Large intestine (tissue), 3 donors: ENCODE measurements at regions not wholly inside any gene's neighbourhood (a gene's known extent, or its start where the extent isn't known, plus 50 kb on each side); places are given as distances from the start of the nearest gene placed in this dataset.

Experiments
- DNase-seq, 2 donors: peaks; one replicate each; pipeline versions ENCODE4 v3.0.0 to v3.0.0-alpha.2; 2013
- H3K27ac ChIP-seq: one replicate; pipeline ENCODE4 v1.5.1; 2013; ENCODE audit warnings: low read length
- H3K27me3 ChIP-seq: 2 replicates; pipeline ENCODE4 v1.6.1; 2013; ENCODE audit warnings: low read length; ENCODE audit not compliant: control insufficient read depth, insufficient read depth
- H3K36me3 ChIP-seq: 2 replicates; pipeline ENCODE4 v1.6.1; 2013; ENCODE audit warnings: low read length; ENCODE audit not compliant: control insufficient read depth, insufficient read depth
- H3K4me1 ChIP-seq: one replicate; pipeline ENCODE4 v1.6.1; 2013; ENCODE audit warnings: low read length; ENCODE audit not compliant: control insufficient read depth, insufficient read depth
- H3K4me3 ChIP-seq: one replicate; pipeline ENCODE4 v1.5.1; 2013; ENCODE audit warnings: low read length
- H3K9me3 ChIP-seq: one replicate; pipeline ENCODE4 v1.6.1; 2013; ENCODE audit warnings: mild to moderate bottlenecking, low read depth, low read length, moderate library complexity; ENCODE audit not compliant: control insufficient read depth
- WGBS: methylation state at CpG from one replicate; pipeline ENCODE4 v1.1.5; 2013; ENCODE audit warnings: low lambda C conversion rate; ENCODE audit not compliant: insufficient coverage; 5-methylcytosine and 5-hydroxymethylcytosine counted together

DNA sequence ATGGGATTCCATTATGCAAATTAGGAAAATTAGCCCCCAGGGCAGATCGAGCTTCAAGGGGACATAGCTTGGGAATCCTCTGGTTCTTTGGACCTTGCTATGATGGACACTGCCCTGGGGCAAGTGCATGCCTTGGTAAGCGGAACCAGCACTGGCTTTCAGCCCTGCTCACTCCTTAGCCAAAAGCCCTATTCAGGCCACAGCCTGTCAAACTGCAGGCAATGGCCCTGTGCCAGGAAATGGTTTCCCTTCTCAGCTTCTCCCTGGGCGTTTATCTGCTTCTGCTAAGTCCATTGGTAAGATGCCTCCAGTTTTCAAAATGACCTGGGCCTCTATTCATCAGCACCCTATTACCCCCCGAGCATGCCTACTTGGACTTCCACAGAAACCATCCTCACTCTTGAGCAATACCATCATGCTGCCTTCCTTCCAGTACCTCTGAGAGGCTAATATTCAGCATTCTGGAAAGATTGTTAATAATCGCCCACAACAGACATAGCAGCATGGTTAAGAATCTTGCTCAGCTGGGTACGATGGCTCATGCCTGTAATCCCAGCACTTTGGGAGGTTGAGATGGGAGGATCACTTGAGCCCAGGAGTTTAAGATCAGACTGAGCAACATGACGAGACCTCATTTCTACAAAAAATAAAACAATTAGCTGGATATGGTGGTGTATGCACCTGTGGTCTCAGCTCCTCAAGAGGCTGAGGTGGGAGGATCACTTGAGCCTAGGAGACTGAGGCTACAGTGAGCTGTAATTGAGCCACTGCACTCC is 918.6 kb upstream of the AUTS2 start:
- H3K9me3 ChIP-seq, result no peaks in the 10 kb centered on the region
- no peak overlapping the region for H3K4me3 ChIP-seq
- no peaks in the 10 kb centered on the region for H3K27me3 ChIP-seq
- no peak overlapping the region for H3K27ac ChIP-seq
- no peak for DNase-seq
- 40% methylated on average over 1 of the region's 7 CpGs for WGBS
- H3K4me1 ChIP-seq, result no peaks in the 10 kb centered on the region
- H3K36me3 ChIP-seq, result no peaks in the 10 kb centered on the region

- no peaks in the 10 kb centered on the region for H3K27me3 ChIP-seq
- WGBS, result 89% methylated on average over 1 of the region's 1 CpG
- no peak for DNase-seq
- H3K9me3 ChIP-seq, result no peaks in the 10 kb centered on the region
- H3K36me3 ChIP-seq, result no peaks in the 10 kb centered on the region
- H3K4me1 ChIP-seq, result no peaks in the 10 kb centered on the region
- H3K4me3 ChIP-seq, result no peak overlapping the region
- no peak overlapping the region for H3K27ac ChIP-seq
Measured at GRCh38 chr7:68680235-68680872, 917.9 kb upstream of the AUTS2 start.

DNA sequence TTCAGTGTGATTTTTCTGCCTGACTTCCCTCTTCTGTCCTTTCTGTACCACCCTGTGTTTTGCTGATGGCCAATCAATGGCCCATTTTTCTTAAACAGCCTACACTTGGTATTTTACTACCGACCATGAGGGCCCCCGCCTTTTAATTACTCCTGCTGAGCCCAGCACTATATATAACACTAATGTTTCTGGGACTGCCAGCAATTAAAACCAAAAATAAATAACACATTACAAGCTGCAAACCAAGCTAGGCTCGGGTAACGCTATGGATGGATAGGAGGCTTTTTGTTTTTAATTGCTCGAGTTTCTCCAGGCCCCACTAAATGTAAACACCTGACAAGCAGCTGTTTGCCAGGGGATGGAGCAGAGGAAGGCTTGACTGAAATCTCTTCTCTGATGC is 915.4 kb upstream of the AUTS2 start:
- H3K4me1 ChIP-seq, result no peaks in the 10 kb centered on the region
- WGBS, result no CpG with 5 or more reads among the region's 5 CpGs
- H3K36me3 ChIP-seq, result no peaks in the 10 kb centered on the region
- H3K9me3 ChIP-seq, result no peaks in the 10 kb centered on the region
- no peak for DNase-seq
- no peak overlapping the region for H3K27ac ChIP-seq
- no peaks in the 10 kb centered on the region for H3K27me3 ChIP-seq
- no peak overlapping the region for H3K4me3 ChIP-seq

GRCh38 chr7:68684246-68684839 is 913.9 kb upstream of the AUTS2 start:
- WGBS, result 100% methylated on average over 1 of the region's 8 CpGs
- Histone ChIP-seq H3K27me3 (no peaks in the 10 kb centered on the region), H3K27ac (no peak overlapping the region), H3K4me1 (no peaks in the 10 kb centered on the region), H3K4me3 (no peak overlapping the region), H3K9me3 (no peaks in the 10 kb centered on the region), H3K36me3 (no peaks in the 10 kb centered on the region)
- DNase-seq, result peak in 1 of 2 donors; percentile 11

DNA sequence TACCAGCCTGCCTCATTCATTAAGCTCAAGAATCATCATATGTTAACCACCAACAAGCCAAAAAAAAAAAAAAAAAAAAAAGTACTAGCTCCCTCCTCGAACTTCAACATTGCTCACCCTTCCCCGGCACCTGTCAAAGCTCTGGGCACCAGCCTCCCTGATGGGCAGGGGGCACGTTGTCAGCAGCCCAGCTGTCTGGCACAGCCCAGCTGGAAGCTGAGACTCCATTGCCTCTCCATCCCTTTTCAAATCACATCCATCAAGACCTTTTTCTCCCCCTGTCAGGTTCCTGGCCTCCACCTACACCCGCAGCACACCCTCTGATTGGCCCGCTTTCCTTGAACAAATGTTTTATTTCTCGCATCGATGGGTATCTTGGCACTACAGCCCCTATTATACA is 913.3 kb upstream of the AUTS2 start:
- H3K36me3 ChIP-seq, result no peaks in the 10 kb centered on the region
- no peak overlapping the region for H3K27ac ChIP-seq
- no peak overlapping the region for H3K4me3 ChIP-seq
- no peaks in the 10 kb centered on the region for H3K27me3 ChIP-seq
- 100% methylated on average over 4 of the region's 7 CpGs for WGBS
- no peaks in the 10 kb centered on the region for H3K9me3 ChIP-seq
- DNase-seq, result no peak
- no peaks in the 10 kb centered on the region for H3K4me1 ChIP-seq

- Histone ChIP-seq H3K27me3 (no peaks in the 10 kb centered on the region), H3K27ac (no peak overlapping the region), H3K4me1 (no peaks in the 10 kb centered on the region), H3K9me3 (no peaks in the 10 kb centered on the region), H3K36me3 (no peaks in the 10 kb centered on the region), H3K4me3 (no peak overlapping the region)
- no CpG with 5 or more reads among the region's 8 CpGs for WGBS
- no peak for DNase-seq
Measured at GRCh38 chr7:68688416-68689086, 909.7 kb upstream of the AUTS2 start.

DNA sequence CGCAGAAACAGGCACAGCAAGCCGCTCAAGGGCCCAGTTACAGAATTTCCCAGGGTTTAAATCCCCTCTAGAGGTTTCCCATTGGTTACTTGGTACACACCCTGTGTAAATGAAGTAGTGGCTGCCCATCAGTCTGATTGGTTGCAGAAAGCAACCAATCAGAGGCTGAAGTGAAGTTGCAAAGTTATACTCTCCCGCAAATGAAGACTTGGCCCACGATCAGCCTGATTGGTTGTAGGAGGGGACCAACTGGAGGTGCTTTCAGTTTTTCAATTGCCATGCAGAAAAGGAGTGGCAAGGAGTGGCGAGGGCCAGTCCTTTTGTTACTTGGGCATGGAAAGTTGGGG is 909.2 kb upstream of the AUTS2 start:
- Histone ChIP-seq H3K27ac (no peak overlapping the region), H3K9me3 (no peaks in the 10 kb centered on the region), H3K27me3 (no peaks in the 10 kb centered on the region), H3K4me3 (no peak overlapping the region), H3K4me1 (no peaks in the 10 kb centered on the region), H3K36me3 (no peaks in the 10 kb centered on the region)
- DNase-seq, result no peak
- no CpG with 5 or more reads among the region's 5 CpGs for WGBS

- Histone ChIP-seq H3K36me3 (no peaks in the 10 kb centered on the region), H3K9me3 (no peaks in the 10 kb centered on the region), H3K4me3 (no peak overlapping the region), H3K4me1 (no peaks in the 10 kb centered on the region), H3K27ac (no peak overlapping the region), H3K27me3 (no peaks in the 10 kb centered on the region)
- no peak for DNase-seq
- no CpG with 5 or more reads among the region's 12 CpGs for WGBS
Measured at GRCh38 chr7:68691261-68692216, 906.7 kb upstream of the AUTS2 start.

- no peak for DNase-seq
- H3K36me3 ChIP-seq, result no peaks in the 10 kb centered on the region
- no peak overlapping the region for H3K4me3 ChIP-seq
- no peaks in the 10 kb centered on the region for H3K4me1 ChIP-seq
- H3K27ac ChIP-seq, result no peak overlapping the region
- H3K27me3 ChIP-seq, result no peaks in the 10 kb centered on the region
- no CpG with 5 or more reads among the region's 4 CpGs for WGBS
- no peaks in the 10 kb centered on the region for H3K9me3 ChIP-seq
Measured at GRCh38 chr7:68692511-68692910, 905.8 kb upstream of the AUTS2 start.

DNA sequence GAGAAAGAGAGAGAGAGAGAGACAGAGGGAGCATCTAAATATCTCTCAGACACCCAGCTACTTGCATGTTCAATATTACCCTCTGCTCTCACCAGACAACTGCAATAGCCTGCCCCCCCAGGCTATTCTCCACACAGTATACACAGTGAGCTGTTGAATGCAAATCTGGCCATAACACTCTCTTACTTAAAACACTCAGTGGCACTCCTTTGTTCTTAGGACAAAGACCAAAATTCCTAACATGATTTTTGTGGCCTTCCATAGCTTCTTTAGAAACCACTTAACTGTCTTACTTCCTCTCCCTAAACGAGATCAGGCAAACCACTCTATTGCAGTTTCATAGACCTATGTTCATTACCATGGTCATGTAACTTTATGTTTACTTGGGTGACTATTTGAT is 903.6 kb upstream of the AUTS2 start:
- H3K4me1 ChIP-seq, result no peaks in the 10 kb centered on the region
- H3K4me3 ChIP-seq, result no peak overlapping the region
- WGBS, result 60% methylated on average over 1 of the region's 1 CpG
- no peaks in the 10 kb centered on the region for H3K27me3 ChIP-seq
- H3K36me3 ChIP-seq, result no peaks in the 10 kb centered on the region
- H3K9me3 ChIP-seq, result no peaks in the 10 kb centered on the region
- no peak overlapping the region for H3K27ac ChIP-seq
- no peak for DNase-seq
